GM23248 (cell line): ENCODE measurements at regions not wholly inside any gene's neighbourhood (a gene's known extent, or its start where the extent isn't known, plus 50 kb on each side); places are given as distances from the start of the nearest gene placed in this dataset.

ENCODE experiments used
- EZH2 ChIP-seq: fragments of 200-600 bp; sonication (generic); IDR thresholded peaks from 2 replicates; pipeline ENCODE4 v1.6.1; 2018; ENCODE audit warnings: antibody characterized with exemption, mild to moderate bottlenecking; ENCODE audit not compliant: insufficient read depth, poor library complexity, severe bottlenecking
- EZH2phosphoT487 ChIP-seq: fragments of 200-600 bp; sonication (generic); IDR thresholded peaks from 2 replicates; pipeline ENCODE4 v1.6.1; 2018; ENCODE audit warnings: antibody characterized with exemption, moderate library complexity, mild to moderate bottlenecking, low read depth; ENCODE audit not compliant: insufficient read depth

DNA sequence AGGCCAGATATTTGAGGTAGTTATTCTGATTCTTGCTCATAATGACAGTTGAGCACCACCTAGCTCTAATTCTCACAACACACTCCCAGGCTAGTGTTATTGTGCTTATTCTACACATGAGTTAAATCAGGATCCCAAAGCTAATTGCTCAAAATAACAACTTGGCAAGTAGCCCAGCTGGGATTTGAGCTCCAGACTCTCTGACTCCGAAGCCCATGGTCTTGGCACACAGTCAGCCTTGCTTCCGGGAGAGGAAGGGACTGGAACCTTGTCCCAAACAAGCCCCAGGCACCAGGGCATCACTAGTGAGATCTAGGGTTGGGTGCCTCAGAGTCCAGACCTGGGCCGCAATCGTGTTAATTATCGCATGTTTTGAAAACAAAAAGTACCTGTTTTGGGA lies 101.4 kb downstream of the GPAM start:
- TF ChIP-seq EZH2 (no peak), EZH2phosphoT487 (no peak)
